ENCODE measurements at regions not wholly inside any gene's neighbourhood (a gene's known extent, or its start where the extent isn't known, plus 50 kb on each side); places are given as distances from the start of the nearest gene placed in this dataset.
A peak's percentile ranks its signal among the peaks of the same experiment; 100 is the strongest.

GRCh38 chr2:16508490-16508851, 157.2 kb downstream of the CYRIA start:
- no peaks in the 10 kb centered on the region for H3K36me3 Mint-ChIP-seq (ENCODE audit: low read depth, unreplicated experiment)
- H3K4me1 Mint-ChIP-seq (ENCODE audit: unreplicated experiment) = peaks cover 3% of the 10 kb centered on the region
- peaks cover 12% of the 10 kb centered on the region for H3K27me3 Mint-ChIP-seq (ENCODE audit: unreplicated experiment)
- DNase-seq (ENCODE audit: low spot score) = no peak
- no peak for TF ChIP-seq CTCF (IDR thresholded peaks at IDR 0.05; ENCODE audit: unreplicated experiment)
- peak overlapping the region; percentile 31 for H3K4me3 Mint-ChIP-seq (ENCODE audit: unreplicated experiment)
- H3K27ac Mint-ChIP-seq (ENCODE audit: unreplicated experiment) = no peak overlapping the region
- no peaks in the 10 kb centered on the region for H3K9me3 Mint-ChIP-seq (ENCODE audit: unreplicated experiment)

- H3K27me3 Mint-ChIP-seq (ENCODE audit: unreplicated experiment) = peaks cover 14% of the 10 kb centered on the region
- peak overlapping the region; percentile 62 for H3K4me3 Mint-ChIP-seq (ENCODE audit: unreplicated experiment)
- no peaks in the 10 kb centered on the region for H3K36me3 Mint-ChIP-seq (ENCODE audit: low read depth, unreplicated experiment)
- peak; percentile 69 for DNase-seq (ENCODE audit: low spot score)
- peak; percentile 45 for TF ChIP-seq CTCF (IDR thresholded peaks at IDR 0.05; ENCODE audit: unreplicated experiment)
- H3K9me3 Mint-ChIP-seq (ENCODE audit: unreplicated experiment) = no peaks in the 10 kb centered on the region
- H3K27ac Mint-ChIP-seq (ENCODE audit: unreplicated experiment) = no peak overlapping the region
- H3K4me1 Mint-ChIP-seq (ENCODE audit: unreplicated experiment) = peaks cover 3% of the 10 kb centered on the region
Observed at GRCh38 chr2:16507655-16508489, 157.8 kb downstream of the CYRIA start.

GRCh38 chr2:16506366-16506765, 159.3 kb downstream of the CYRIA start:
- Mint-ChIP-seq H3K9me3 (ENCODE audit: unreplicated experiment) (no peaks in the 10 kb centered on the region), H3K27ac (ENCODE audit: unreplicated experiment) (no peak overlapping the region), H3K27me3 (ENCODE audit: unreplicated experiment) (peaks cover 12% of the 10 kb centered on the region), H3K4me3 (ENCODE audit: unreplicated experiment) (no peak overlapping the region), H3K36me3 (ENCODE audit: low read depth, unreplicated experiment) (no peaks in the 10 kb centered on the region), H3K4me1 (ENCODE audit: unreplicated experiment) (peaks cover 3% of the 10 kb centered on the region)
- TF ChIP-seq CTCF (IDR thresholded peaks at IDR 0.05; ENCODE audit: unreplicated experiment) = no peak
- DNase-seq (ENCODE audit: low spot score) = no peak

GRCh38 chr2:16496426-16497388, 168.9 kb downstream of the CYRIA start:
- no peaks in the 10 kb centered on the region for H3K9me3 Mint-ChIP-seq (ENCODE audit: unreplicated experiment)
- no peak overlapping the region for H3K27ac Mint-ChIP-seq (ENCODE audit: unreplicated experiment)
- DNase-seq (ENCODE audit: low spot score) = no peak
- H3K27me3 Mint-ChIP-seq (ENCODE audit: unreplicated experiment) = no peaks in the 10 kb centered on the region
- no peak for TF ChIP-seq CTCF (IDR thresholded peaks at IDR 0.05; ENCODE audit: unreplicated experiment)
- H3K36me3 Mint-ChIP-seq (ENCODE audit: low read depth, unreplicated experiment) = no peaks in the 10 kb centered on the region
- no peaks in the 10 kb centered on the region for H3K4me1 Mint-ChIP-seq (ENCODE audit: unreplicated experiment)
- no peak overlapping the region for H3K4me3 Mint-ChIP-seq (ENCODE audit: unreplicated experiment)

Data from endothelial cell (in vitro differentiated cells).